ENCODE measurements at regions not wholly inside any gene's neighbourhood (a gene's known extent, or its start where the extent isn't known, plus 50 kb on each side); places are given as distances from the start of the nearest gene placed in this dataset.

GRCh38 chr4:38232741-38233140, 272.5 kb downstream of the PTTG2 start:
- H3K4me1 ChIP-seq = no peaks in the 10 kb centered on the region
- no peak for DNase-seq
- no peaks in the 10 kb centered on the region for H3K9me3 ChIP-seq
- no peak for TF ChIP-seq CTCF (IDR thresholded peaks at IDR 0.05; ENCODE audit: low read depth, low read length)
- H3K27me3 ChIP-seq = no peaks in the 10 kb centered on the region
- H3K36me3 ChIP-seq = no peaks in the 10 kb centered on the region
- H3K4me3 ChIP-seq (ENCODE audit: low read depth, low read length) = no peak overlapping the region

GRCh38 chr4:38233727-38234480, 273.7 kb downstream of the PTTG2 start:
- no peak for DNase-seq
- TF ChIP-seq CTCF (IDR thresholded peaks at IDR 0.05; ENCODE audit: low read depth, low read length) = no peak
- Histone ChIP-seq H3K4me3 (ENCODE audit: low read depth, low read length) (no peak overlapping the region), H3K27me3 (no peaks in the 10 kb centered on the region), H3K4me1 (no peaks in the 10 kb centered on the region), H3K9me3 (no peaks in the 10 kb centered on the region), H3K36me3 (no peaks in the 10 kb centered on the region)

GRCh38 chr4:38235354-38235753, 275.2 kb downstream of the PTTG2 start:
- no peak for DNase-seq
- Histone ChIP-seq H3K9me3 (no peaks in the 10 kb centered on the region), H3K36me3 (no peaks in the 10 kb centered on the region), H3K27me3 (no peaks in the 10 kb centered on the region), H3K4me1 (no peaks in the 10 kb centered on the region), H3K4me3 (ENCODE audit: low read depth, low read length) (no peak overlapping the region)
- no peak for TF ChIP-seq CTCF (IDR thresholded peaks at IDR 0.05; ENCODE audit: low read depth, low read length)

GRCh38 chr4:38236003-38236402, 275.8 kb downstream of the PTTG2 start:
- no peak for TF ChIP-seq CTCF (IDR thresholded peaks at IDR 0.05; ENCODE audit: low read depth, low read length)
- no peaks in the 10 kb centered on the region for H3K9me3 ChIP-seq
- H3K4me1 ChIP-seq = no peaks in the 10 kb centered on the region
- no peaks in the 10 kb centered on the region for H3K36me3 ChIP-seq
- no peak overlapping the region for H3K4me3 ChIP-seq (ENCODE audit: low read depth, low read length)
- DNase-seq = no peak
- H3K27me3 ChIP-seq = no peaks in the 10 kb centered on the region

GRCh38 chr4:38236503-38236902, 276.3 kb downstream of the PTTG2 start:
- no peak for DNase-seq

More at GRCh38 chr4:38236503-38236902, 276.3 kb downstream of the PTTG2 start:
- Histone ChIP-seq H3K27me3 (no peaks in the 10 kb centered on the region), H3K4me1 (no peaks in the 10 kb centered on the region), H3K4me3 (ENCODE audit: low read depth, low read length) (no peak overlapping the region), H3K36me3 (no peaks in the 10 kb centered on the region), H3K9me3 (no peaks in the 10 kb centered on the region)
- TF ChIP-seq CTCF (IDR thresholded peaks at IDR 0.05; ENCODE audit: low read depth, low read length) = no peak
